H1 (cell line): ENCODE measurements at regions not wholly inside any gene's neighbourhood (a gene's known extent, or its start where the extent isn't known, plus 50 kb on each side); places are given as distances from the start of the nearest gene placed in this dataset.

ENCODE experiments used
- CTCF ChIP-seq, 3 experiments: IDR thresholded peaks; 1 replicate in 2 of 3; 2 replicates in 1 of 3; pipeline versions ENCODE4 v1.5.1 to v1.6.1; 2011; ENCODE audit warnings: low read length in 3 of 3, mild to moderate bottlenecking in 3 of 3, inconsistent platforms in 2 of 3, low read depth in 1 of 3, moderate library complexity in 1 of 3; ENCODE audit not compliant: insufficient read depth in 1 of 3; ENCODE audit errors: control extremely low read depth in 1 of 3
- MAFK ChIP-seq: IDR thresholded peaks from 2 replicates; pipeline ENCODE4 v1.6.1; 2012; ENCODE audit warnings: low read depth, mild to moderate bottlenecking, improper control_type of control experiment, low read length
- PHF8 ChIP-seq: fragments of 200-600 bp; sonication (generic); conservative IDR thresholded peaks from 2 replicates; pipeline ENCODE4 v1.7.1; 2012; ENCODE audit warnings: low read depth, mild to moderate bottlenecking, inconsistent platforms, low read length, moderate library complexity
- POLR2A ChIP-seq, 2 experiments: IDR thresholded peaks; 1 replicate in 1 of 2; 2 replicates in 1 of 2; pipeline ENCODE4 v1.6.1; 2011; ENCODE audit warnings: low read depth in 2 of 2, low read length in 2 of 2, mild to moderate bottlenecking in 2 of 2; ENCODE audit errors: control extremely low read depth in 1 of 2
- RNF2 ChIP-seq: fragments of 200-900, 300-1000 bp; sonication (generic); IDR thresholded peaks from 2 replicates; pipeline ENCODE4 v1.7.1; 2016; ENCODE audit warnings: borderline replicate concordance, low read depth, mild to moderate bottlenecking, antibody characterized with exemption, low read length; ENCODE audit not compliant: poor library complexity, severe bottlenecking; ENCODE audit errors: missing control alignments
- RXRA ChIP-seq: IDR thresholded peaks from 2 replicates; pipeline ENCODE4 v1.6.1; 2011; ENCODE audit warnings: low read depth, mild to moderate bottlenecking, low read length, moderate library complexity; ENCODE audit not compliant: insufficient read depth

DNA sequence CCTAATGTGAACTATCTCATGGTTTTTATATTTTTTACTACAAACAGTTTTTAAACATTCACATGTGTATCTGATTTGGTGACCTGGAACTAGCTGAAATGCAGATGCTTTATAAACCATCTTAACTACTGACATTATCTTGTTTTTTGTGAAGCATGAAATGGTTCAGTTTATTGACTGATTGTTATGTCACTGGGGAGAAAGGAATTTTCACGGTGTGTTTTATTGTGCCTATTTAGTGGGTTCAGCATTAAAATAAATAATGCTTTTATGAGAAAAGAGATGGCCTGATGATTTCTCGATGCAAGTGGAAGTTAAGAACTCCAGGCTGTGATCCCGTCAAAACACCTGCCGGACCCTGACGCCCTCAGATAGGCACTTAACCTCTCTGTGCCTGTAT is 79.9 kb upstream of the KIF26B start:
- no peak for TF ChIP-seq RNF2
- no peak for TF ChIP-seq CTCF (IDR thresholded peaks at IDR 0.05; ENCODE audit: control extremely low read depth in 1 of 3, insufficient read depth in 1 of 3, low read depth in 1 of 3, low read length in 3 of 3)
- TF ChIP-seq PHF8, result no peak
- TF ChIP-seq POLR2A (IDR thresholded peaks at IDR 0.05; ENCODE audit: control extremely low read depth in 1 of 2, low read depth in 2 of 2, low read length in 2 of 2), result no peak
- no peak for TF ChIP-seq RXRA
- no peak for TF ChIP-seq MAFK
